SK-N-MC (cell line): ENCODE measurements at regions not wholly inside any gene's neighbourhood (a gene's known extent, or its start where the extent isn't known, plus 50 kb on each side); places are given as distances from the start of the nearest gene placed in this dataset.
"Not testable (repeated sequence)": the region's sequence is repeated elsewhere in the genome, so short reads cannot be mapped to it uniquely, and the experiment has no call there.

ENCODE experiments used
- EZH2 ChIP-seq: fragments of 200-600 bp; sonication (generic); IDR thresholded peaks from one replicate; pipeline ENCODE4 v1.6.1; 2017; ENCODE audit warnings: antibody characterized with exemption
- FOXP2 ChIP-seq: optimal IDR thresholded peaks from 2 replicates; pipeline ENCODE3; 2011; ENCODE audit warnings: mild to moderate bottlenecking, moderate library complexity; ENCODE audit not compliant: insufficient read depth; ENCODE audit errors: extremely low read length, control extremely low read depth
- POLR2AphosphoS5 ChIP-seq: IDR thresholded peaks from 2 replicates; pipeline ENCODE4 v1.6.1; 2012; ENCODE audit warnings: mild to moderate bottlenecking, low read depth, low read length, borderline replicate concordance

- not testable (repeated sequence) for TF ChIP-seq POLR2AphosphoS5, EZH2, FOXP2
Measured at GRCh38 chr3:124348555-124348954, 356.6 kb upstream of the ROPN1 start.
